HG03378 (cell line): ENCODE measurements at regions not wholly inside any gene's neighbourhood (a gene's known extent, or its start where the extent isn't known, plus 50 kb on each side); places are given as distances from the start of the nearest gene placed in this dataset.

Experiments used
- ATAC-seq: cut with Tn5 transposase; IDR thresholded peaks from one replicate; pipeline ENCODE4 v1.9.1; 2021; ENCODE audit warnings: mild to moderate bottlenecking, moderate library complexity; ENCODE audit not compliant: unreplicated experiment

DNA sequence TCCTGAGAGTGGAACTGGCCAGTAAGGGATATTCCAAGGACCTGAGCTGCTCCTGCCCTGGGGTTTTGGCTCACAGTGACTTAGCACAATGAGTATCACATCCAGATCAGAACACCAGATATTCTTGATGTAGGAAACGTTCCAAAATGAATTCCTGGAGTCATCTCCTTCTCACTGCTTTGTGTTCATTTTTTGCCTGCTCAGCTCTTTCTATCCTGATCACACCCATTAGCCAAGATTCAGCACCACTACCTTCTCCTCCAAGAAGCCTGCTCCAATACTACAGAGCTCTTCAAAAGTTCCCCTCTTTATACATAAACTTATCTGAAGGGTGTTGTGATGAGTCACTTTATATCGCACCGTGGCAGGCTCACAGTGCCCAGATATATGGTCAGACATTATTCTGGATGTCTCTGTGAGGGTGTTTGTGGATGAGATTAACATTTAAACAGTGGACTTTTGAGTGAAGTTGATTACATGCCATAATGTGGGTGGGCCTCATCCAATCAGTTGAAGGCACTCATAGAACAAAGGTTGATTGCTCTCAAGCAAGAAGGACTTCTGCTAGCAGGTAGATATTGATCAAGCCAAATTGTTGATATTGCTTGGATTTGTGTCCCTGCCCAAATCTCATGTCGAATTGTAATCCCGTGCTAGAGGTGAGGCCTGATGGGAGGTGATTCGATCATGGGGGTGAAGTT is 1155.2 kb upstream of the AUTS2 start:
- ATAC-seq = no peak

DNA sequence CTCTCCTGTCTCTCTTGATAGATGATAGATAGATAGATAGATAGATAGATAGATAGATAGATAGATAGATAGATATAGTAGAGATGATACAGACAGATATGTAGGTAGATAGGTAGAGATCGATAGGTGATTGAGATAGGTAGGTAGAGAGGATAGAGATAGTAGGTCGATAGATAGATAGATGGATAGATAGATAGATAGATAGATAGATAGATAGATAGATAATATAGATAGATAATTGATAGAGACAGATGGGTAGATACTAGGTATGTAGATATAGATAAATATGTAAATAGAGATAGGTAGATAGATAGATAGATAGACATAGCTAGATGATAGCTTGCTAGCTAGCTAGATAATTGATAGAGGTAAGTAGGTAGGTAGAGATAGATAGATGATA is 1154.2 kb upstream of the AUTS2 start:
- no peak for ATAC-seq

DNA sequence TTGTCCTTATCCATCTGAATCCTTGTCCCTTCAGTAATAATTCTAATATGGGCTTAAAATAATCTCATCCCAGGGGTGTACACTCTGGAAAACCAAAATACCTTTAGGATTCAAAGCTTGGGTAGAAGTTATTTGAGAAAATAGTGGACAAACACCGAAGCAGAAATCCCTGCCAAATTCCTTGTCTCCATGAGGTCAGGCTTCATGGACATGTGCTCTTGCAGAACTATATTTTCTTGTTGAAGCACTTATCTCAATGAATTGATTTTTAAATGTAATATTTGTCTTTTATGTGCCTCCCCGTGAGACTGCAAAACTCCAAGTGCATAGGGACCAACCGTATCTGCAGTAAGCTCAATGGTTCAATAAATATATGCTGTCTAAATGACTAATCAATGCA is 1153.3 kb upstream of the AUTS2 start:
- no peak for ATAC-seq

DNA sequence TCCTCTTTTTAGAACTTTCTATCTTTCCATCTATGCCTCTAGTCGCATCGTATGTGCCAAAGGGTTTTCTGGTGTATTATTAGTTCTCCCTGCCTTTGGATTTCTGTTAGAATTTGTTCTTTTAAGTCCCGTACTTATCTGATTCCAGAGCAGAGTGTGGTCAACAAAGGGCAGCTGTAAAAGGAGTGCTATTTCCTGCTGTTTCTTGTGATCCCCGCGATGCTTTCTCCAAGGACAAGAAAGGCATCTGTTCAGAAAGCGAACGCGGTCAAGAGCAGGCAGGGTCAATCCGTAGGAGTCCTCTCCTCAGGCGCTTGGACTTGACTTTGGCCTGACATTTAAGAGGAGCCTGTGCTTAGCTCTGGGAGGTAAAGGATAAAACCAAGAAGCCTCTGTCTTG is 1152.1 kb upstream of the AUTS2 start:
- ATAC-seq = no peak

DNA sequence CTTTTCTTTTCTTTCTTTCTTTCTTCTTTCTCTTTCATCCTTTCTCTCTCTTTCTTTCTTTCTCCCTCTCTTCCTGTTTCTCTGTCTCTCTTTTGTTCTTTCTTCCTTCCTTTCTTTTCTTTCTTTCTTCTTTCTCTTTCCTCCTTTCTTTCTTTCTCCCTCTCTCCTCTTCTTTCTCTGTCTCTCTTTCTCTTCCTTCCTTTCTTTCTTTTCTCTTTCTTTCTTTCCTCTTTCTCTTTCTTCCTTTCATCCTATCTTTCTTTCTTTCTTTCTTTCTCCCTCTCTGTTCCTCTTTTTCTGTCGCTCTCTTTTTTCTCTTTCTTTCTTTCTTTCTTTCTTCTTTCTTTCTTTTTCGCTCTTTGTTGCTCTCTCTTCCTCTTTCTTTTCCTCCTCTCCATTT is 1149.2 kb upstream of the AUTS2 start:
- ATAC-seq = no peak

DNA sequence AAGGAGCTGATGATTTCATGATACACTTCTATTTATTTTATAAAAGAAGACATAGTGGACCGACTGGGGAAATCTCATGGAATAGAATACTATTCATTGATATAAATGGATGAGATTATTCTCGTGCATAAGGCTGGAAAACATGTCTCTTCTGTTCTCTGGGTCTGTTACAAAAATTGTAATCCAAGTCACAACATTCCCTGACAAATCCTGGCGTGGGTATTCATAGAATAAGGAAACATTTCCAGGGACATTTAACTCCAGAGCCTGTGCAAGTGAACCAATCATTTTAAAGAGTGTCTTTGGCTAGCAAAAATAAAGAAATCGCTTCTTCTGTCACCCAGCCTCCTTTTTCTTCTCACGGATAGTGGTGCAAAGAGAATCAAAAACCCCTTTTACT is 1148.5 kb upstream of the AUTS2 start:
- ATAC-seq = no peak

DNA sequence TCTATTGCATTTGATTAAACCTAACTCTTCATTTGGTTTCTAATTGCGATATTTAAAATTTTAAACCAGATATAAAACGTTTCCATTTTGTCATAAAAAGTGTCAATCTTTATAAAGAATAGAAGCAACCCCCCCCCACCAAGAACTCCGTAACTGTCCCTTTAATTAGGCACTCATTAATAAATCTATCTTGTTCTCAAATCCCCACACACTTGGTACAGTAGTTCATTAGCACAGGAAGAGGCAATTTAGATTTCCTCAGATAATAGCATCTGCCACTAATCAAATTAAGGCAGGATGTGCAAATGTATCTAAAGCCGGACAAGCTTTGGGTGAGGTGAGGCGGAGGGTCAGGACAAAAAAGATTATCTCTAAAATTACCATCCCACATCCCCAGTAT is 1143.3 kb upstream of the AUTS2 start:
- ATAC-seq = no peak

DNA sequence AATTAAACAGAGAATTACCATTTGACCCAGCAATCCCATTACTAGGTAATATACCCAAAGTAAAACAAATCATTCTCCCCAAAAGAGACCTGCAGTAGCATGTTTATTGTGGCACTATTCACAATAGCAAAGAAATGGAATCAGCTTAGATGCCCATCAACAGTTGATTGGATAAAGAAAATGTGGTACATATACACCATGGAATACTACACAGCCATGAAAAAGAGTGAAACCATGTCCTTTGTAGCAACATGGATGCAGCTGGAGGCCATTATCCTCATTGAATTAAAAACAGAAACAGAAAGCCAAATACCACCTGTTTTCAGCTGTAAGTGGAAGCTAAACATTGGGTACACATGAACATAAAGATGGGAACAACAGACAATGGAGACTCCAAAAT is 1141.8 kb upstream of the AUTS2 start:
- ATAC-seq = no peak

DNA sequence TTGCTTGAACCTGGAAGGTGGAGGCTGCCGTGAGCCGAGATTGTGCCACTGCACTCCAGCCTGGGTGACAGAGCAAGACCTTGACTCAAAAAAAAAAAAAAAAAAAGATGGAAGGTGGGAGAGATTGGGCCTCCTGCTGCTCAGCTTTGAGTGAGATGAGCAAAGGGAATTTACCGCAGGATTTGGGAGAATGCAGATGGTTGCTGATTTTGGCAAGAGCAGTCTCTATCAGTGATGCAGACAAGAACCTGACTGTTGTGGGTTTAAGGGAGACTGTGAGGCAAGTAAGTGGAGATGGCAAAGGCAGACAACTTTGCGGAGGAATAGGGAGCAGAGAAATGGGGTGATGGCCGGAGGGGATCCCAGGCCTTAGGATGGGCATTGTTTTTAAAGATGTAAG is 1140.8 kb upstream of the AUTS2 start:
- no peak for ATAC-seq

DNA sequence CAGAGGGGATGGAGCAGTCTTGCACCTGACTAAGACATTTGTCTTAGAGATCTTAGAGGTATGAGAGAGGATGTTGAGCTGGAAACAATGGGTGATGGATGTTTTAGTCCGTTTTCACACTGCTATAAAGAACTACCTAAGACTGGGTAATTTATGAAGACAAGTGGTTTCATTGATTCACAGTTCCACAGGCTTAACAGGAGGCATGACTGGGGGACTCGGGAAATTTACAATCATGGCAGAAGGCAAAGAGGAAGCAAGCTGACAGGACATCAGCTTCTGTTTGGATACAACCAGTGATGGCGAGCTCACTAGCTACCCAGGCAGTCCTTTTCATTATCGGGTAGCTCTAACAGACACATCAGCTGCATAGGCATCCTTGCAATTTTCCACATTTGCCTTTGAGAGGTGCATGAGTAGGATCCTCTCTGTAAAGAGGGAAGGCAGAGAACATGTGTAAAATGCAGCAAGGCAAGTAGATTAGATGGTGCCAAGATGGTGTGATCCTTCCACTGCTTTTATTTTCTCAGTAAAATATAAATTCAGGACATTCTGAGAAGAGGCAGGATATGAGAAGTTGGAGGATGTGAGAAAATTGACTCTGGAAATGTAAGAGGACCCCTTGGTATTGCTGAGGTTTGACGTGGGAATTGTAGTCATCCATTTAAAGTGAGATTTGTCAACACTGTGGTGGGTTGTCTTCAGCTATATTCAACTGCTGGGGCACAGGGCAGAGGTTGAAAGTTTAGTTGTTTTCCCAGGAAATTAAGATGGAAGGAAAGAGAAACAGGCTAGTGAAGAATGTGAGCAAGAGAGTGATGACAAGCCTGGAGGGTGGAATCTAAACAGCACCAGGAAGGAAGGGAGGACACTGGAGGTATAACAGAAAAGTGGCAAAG is 1140.0 kb upstream of the AUTS2 start:
- no peak for ATAC-seq

DNA sequence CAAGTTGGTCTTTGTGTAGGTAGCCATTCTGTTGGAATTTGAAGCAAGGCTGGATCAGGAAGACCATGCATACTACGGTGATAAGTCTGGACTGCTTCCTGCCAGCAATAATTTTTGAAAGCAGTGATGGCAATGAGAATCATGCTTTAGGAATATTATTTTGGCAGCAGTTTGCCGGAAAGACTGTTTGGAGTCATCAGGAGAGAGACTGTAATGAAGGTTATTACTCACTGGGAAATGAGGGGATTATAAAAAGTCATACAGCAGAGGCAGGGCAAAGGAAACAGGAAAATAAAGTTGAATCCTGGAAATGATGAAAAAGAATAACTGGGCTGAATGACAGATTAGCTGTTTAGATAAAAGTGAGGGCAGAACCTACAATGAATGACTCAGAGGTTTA is 1136.8 kb upstream of the AUTS2 start:
- no peak for ATAC-seq

DNA sequence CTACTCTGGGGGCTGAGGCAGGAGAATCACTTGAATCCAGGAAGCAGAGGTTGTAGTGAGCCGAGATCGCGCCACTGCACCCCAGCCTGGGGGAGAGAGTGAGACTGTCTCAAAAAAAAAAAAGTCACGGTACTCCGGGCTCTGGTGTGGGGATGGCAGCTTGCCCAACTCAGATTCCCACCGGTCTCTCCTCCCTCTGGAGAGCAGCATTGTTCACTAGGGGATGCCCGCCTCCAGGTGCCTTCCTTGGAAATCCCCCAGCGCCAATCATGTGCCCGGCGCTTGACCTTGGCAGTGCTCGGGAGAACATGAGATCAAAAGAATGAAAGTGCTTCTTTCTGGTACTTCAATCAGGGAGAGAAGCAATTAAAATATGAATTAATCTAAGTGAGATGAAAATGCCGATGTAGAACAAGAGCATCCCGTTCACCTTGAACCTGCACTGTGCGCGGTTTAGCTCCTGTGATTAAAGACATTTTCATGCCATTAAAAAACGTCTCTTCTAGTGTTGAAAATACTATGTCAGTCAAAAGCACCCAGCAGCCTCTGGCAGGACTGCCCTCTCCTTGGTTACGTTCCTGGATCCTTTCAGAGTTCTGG is 1127.3 kb upstream of the AUTS2 start:
- no peak for ATAC-seq

DNA sequence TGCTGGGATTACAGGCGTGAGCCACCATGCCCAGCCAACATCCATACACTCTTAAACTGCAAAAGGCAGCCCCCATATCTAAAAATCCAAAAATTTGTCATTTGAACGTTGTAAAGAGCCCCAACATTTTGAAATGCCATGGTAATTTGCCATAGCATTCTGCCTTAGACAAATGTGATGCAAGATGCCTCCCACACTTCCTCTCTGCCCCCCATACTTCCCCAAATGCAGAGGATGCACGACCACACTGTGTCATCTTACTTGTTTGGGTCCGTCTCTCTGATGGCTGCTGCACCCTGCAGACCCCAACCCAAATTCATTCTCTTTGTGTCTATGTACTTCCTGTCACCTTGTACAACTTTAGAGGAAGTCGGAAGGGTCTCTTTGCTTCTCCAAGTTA is 1125.6 kb upstream of the AUTS2 start:
- ATAC-seq = no peak

DNA sequence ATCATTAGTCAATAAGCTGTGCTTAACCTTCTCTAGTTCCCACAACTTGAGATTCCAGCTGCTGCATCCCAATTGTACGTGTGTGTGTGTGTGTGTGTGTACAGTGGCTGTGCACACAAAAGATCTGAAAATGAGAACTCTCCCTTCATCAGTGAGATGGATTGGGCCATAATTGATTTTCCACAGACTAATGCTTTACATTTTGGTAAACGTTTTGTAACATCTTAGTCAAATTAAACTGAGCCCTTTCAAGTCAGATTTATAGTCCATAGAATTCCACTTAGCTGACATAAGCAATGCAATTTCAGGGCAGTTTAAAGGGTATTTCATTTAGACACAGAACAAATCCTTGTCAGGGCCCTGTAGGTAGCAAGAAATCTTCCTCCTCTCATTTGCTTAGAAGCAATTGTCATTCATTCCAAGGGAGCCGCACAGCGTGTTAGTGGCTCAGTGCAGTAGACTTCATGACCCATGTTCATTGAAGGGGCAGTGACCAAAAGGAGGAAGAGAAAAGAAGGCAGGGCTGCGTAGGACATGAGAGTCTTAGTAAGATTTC is 1123.5 kb upstream of the AUTS2 start:
- ATAC-seq = no peak

DNA sequence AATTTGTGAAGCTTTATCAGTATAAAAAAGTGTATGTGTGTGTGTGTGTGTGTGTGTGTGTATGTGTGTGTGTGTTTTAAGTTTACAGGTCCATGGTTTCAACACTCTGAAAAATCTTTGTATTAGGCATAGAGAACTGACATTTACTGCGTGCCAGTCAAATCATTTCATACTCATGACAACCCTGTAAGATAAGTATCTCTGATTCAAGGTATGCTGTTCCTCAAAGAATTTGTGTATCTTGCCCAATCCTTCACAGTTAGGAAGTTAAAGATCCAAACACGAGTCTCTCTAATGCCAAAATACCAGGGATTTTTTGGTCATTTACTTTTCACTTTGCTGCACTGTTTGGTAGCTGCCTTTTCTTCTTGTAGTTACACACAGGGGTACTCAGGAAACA is 1121.3 kb upstream of the AUTS2 start:
- ATAC-seq = no peak

DNA sequence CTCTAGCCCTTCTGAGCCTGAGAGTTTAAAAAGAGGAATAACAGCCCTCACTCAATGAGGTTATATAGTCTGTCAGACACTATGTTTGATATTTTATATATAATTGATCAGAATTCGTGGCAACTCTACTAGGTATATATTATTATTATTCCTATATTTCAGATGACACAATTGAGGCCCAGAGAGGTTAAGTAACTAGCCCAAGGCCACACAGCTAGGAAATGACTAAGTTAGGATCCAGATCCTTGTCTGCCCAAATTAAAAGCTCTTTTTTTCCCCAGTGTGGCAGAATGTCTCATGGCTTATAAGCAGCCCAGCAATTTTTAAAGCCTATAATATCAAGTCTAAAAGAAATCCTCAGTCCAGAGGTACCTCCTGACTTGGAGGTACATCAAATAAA is 1119.9 kb upstream of the AUTS2 start:
- ATAC-seq = no peak

DNA sequence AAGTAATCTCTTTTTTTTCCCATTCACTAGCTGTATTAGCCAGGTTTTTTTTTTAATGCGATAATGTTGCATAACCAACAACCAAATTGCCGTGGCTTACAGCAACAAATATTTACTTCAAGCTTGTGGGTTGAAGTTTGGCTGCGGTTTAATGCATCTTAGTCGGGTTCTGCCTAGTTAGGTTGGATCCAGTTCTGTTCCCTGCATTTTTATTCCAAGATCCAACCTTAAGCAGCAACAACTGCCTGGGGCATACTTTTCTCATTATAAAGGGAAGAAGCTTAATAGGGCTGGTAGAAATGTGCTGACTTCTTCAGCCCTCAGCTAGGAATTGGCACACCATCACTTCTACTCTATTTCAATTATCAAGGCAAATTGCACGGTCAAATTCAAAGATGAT is 1115.5 kb upstream of the AUTS2 start:
- no peak for ATAC-seq

DNA sequence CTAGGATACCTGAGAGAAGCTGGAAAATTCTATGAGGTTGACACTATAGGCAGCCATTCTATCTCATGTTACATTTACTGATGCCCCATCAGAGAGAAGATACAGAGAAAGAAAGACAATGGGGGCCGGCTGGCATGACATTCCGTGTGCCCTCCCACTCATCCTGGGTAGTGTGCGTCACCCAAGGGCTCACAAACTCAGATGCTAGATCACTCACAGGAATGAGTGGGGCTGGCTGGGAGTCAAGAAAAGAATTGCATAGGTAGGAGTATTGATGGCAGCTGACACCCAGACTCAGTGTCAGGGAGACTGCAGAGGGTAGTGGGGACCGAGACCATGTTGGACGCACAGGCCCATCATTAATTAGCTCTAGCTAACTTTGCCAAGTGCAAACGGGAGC is 1113.5 kb upstream of the AUTS2 start:
- ATAC-seq = no peak

DNA sequence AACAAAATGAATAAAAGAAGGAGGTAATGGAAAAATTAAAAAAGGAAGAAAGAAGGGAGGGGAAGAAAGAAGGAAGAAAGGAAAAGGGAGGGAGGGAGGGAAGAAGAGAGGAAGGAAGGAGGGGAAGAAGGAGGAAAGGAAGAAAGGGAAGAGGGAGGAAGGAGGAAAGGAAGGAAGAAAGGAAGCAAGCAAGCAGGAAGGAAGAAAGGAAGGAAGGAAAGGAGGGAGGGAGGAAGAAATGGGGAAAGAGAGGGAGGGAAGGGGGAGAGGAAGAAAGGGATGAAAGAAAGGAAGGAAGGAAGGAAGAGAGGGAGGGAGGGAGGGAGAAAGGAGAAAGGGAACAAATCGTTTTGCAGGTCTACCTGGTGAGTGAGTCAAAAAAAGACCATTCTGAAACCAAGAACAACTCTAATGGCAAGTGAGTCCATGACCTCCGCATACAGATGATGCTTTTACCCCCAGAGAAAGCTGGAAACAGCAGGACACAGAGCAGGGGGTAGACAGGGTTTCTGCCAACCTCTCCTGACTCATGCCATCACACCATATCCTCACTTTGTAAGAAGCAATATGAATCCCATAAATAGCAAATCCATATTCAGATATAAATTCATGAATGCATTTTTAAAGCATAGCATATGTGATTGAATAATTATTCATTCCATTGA is 1112.9 kb upstream of the AUTS2 start:
- ATAC-seq = no peak

DNA sequence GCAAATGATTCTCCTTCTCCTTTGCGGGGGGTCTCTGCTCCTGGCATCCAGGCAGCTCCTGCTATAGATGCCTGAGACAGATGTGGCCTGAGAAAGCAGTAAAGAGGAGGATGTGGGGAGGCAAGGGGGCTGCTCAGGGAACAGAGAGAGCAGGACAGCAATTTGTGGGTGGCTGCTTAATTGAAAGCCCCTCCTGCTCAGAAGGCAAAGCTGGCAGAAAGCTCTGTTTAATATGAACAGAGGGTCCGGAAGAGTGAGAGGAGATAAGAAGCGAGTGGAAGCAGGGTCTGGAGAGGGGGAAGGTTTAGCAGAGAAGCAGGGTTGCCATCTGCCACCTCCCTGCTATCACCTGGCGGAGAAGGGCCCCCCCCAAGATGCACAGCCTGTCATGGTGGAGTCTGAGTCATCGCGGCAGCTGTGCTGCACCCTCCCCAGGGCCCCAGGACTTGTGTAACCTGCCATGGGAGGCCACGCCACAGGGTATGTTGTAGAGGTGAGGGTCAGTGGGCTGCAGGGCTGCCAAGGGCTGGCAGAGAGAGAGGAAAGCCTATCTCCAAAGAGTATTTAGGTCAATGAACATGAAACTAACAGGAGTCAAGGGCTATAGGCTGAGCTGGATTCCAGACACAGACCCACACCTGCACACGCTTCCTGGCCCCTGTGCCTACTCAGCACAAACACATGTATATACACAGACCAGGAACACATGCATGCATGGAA is 1109.8 kb upstream of the AUTS2 start:
- no peak for ATAC-seq
